ENCODE measurements at regions not wholly inside any gene's neighbourhood (a gene's known extent, or its start where the extent isn't known, plus 50 kb on each side); places are given as distances from the start of the nearest gene placed in this dataset.

- no peak for ATAC-seq
- POLR2A ChIA-PET = no interaction called here
- Histone ChIP-seq H3K4me3 (replicated peaks in 1 of 3; ENCODE audit: insufficient read depth in 1 of 3, low read depth in 2 of 3, low read length in 3 of 3) (no peak overlapping the region), H4K20me1 (ENCODE audit: insufficient read depth, low read length) (no peaks in the 10 kb centered on the region), H3K27me3 (ENCODE audit: control insufficient read depth in 1 of 2, insufficient read depth in 2 of 2, low read length in 2 of 2) (peaks cover 0 to 14% of the 10 kb centered on the region in 2 experiments; a peak in 2 of 5 replicates), H3K4me2 (ENCODE audit: low read depth, low read length) (no peak overlapping the region), H3K79me2 (ENCODE audit: insufficient read depth, low read length) (no peaks in the 10 kb centered on the region), H3K4me1 (ENCODE audit: insufficient read depth, low read length) (no peaks in the 10 kb centered on the region), H2AFZ (ENCODE audit: low read length) (no peak overlapping the region), H3K36me3 (replicated peaks in 1 of 2; ENCODE audit: control insufficient read depth in 1 of 2, insufficient read depth in 2 of 2, low read length in 2 of 2) (no peaks in the 10 kb centered on the region), H3K9ac (ENCODE audit: insufficient read depth, low read depth, low read length) (no peak overlapping the region), H3K9me3 (ENCODE audit: low read length) (no peaks in the 10 kb centered on the region), H3K27ac (ENCODE audit: extremely low read length, insufficient read depth, low read length) (no peak overlapping the region)
- WGBS (ENCODE audit: low lambda C conversion rate) = 1% methylated on average over 4 of the region's 4 CpGs
- no peak for DNase-seq (ENCODE audit: low spot score)
- no peak for FAIRE-seq
- BruUV-seq (replicated peaks) = no TSS peak
- intact Hi-C loops (cut with micrococcal nuclease; ENCODE audit: unreplicated experiment) (loop anchor here (10.0 kb wide), 1 partner anchor 259 kb away; no protein-coding TSS in a partner anchor), in situ Hi-C loops (cut with HindIII; ENCODE audit: extremely low pct_ligation_motif_present, low pct_unique_long_range_greater_than_20kb) (no loop called here)
- CTCF ChIA-PET (ENCODE audit: low intra/inter-chr PET ratio, low total read pairs) = no interaction called here
- TF ChIP-seq, protein P1, sequence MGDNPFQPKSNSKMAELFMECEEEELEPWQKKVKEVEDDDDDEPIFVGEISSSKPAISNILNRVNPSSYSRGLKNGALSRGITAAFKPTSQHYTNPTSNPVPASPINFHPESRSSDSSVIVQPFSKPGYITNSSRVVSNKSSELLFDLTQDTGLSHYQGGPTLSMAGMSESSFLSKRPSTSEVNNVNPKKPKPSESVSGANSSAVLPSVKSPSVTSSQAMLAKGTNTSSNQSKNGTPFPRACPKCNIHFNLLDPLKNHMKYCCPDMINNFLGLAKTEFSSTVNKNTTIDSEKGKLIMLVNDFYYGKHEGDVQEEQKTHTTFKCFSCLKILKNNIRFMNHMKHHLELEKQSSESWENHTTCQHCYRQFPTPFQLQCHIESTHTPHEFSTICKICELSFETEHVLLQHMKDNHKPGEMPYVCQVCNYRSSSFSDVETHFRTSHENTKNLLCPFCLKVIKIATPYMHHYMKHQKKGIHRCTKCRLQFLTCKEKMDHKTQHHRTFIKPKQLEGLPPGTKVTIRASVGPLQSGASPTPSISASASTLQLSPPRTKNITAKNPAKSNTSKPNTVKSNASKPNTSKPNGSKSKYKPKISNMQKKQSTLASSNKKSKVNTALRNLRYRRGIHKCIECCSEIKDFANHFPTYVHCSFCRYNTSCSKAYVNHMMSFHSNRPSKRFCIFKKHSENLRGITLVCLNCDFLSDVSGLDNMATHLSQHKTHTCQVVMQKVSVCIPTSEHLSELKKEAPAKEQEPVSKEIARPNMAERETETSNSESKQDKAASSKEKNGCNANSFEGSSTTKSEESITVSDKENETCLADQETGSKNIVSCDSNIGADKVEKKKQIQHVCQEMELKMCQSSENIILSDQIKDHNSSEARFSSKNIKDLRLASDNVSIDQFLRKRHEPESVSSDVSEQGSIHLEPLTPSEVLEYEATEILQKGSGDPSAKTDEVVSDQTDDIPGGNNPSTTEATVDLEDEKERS (CRISPR knock-in tag; IDR thresholded peaks at IDR 0.05) = no peak
- TF ChIP-seq IRX3 (CRISPR knock-in tag; IDR thresholded peaks at IDR 0.05; ENCODE audit: borderline replicate concordance, low read depth) (no peak), E2F1 (CRISPR knock-in tag; IDR thresholded peaks at IDR 0.05) (no peak), MTERF4 (CRISPR knock-in tag; IDR thresholded peaks at IDR 0.05) (no peak), ZGPAT (CRISPR knock-in tag; IDR thresholded peaks at IDR 0.05) (no peak), SRY (CRISPR knock-in tag; IDR thresholded peaks at IDR 0.05) (no peak), ZEB1 (IDR thresholded peaks at IDR 0.05; ENCODE audit: insufficient replicate concordance, low read depth) (no peak)
- TF ChIP-seq, protein P2, sequence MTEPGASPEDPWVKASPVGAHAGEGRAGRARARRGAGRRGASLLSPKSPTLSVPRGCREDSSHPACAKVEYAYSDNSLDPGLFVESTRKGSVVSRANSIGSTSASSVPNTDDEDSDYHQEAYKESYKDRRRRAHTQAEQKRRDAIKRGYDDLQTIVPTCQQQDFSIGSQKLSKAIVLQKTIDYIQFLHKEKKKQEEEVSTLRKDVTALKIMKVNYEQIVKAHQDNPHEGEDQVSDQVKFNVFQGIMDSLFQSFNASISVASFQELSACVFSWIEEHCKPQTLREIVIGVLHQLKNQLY (CRISPR knock-in tag; IDR thresholded peaks at IDR 0.05) = no peak
- TF ChIP-seq, protein P3, sequence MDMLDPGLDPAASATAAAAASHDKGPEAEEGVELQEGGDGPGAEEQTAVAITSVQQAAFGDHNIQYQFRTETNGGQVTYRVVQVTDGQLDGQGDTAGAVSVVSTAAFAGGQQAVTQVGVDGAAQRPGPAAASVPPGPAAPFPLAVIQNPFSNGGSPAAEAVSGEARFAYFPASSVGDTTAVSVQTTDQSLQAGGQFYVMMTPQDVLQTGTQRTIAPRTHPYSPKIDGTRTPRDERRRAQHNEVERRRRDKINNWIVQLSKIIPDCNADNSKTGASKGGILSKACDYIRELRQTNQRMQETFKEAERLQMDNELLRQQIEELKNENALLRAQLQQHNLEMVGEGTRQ (IDR thresholded peaks at IDR 0.05; ENCODE audit: low read depth, low read length) = no peak
- TF ChIP-seq, protein P3 (CRISPR knock-in tag; IDR thresholded peaks at IDR 0.05; ENCODE audit: borderline replicate concordance) = no peak
- TF ChIP-seq, protein P4, sequence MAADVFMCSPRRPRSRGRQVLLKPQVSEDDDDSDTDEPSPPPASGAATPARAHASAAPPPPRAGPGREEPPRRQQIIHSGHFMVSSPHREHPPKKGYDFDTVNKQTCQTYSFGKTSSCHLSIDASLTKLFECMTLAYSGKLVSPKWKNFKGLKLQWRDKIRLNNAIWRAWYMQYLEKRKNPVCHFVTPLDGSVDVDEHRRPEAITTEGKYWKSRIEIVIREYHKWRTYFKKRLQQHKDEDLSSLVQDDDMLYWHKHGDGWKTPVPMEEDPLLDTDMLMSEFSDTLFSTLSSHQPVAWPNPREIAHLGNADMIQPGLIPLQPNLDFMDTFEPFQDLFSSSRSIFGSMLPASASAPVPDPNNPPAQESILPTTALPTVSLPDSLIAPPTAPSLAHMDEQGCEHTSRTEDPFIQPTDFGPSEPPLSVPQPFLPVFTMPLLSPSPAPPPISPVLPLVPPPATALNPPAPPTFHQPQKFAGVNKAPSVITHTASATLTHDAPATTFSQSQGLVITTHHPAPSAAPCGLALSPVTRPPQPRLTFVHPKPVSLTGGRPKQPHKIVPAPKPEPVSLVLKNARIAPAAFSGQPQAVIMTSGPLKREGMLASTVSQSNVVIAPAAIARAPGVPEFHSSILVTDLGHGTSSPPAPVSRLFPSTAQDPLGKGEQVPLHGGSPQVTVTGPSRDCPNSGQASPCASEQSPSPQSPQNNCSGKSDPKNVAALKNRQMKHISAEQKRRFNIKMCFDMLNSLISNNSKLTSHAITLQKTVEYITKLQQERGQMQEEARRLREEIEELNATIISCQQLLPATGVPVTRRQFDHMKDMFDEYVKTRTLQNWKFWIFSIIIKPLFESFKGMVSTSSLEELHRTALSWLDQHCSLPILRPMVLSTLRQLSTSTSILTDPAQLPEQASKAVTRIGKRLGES (CRISPR knock-in tag; IDR thresholded peaks at IDR 0.05; ENCODE audit: borderline replicate concordance) = no peak
These were observed 301.8 kb downstream of the SP3 start for GRCh38 chr2:173663353-173663752.

Measured in HepG2 (cell line).